ENCODE measurements at regions not wholly inside any gene's neighbourhood (a gene's known extent, or its start where the extent isn't known, plus 50 kb on each side); places are given as distances from the start of the nearest gene placed in this dataset.
"Not testable (repeated sequence)": the region's sequence is repeated elsewhere in the genome, so short reads cannot be mapped to it uniquely, and the experiment has no call there.

GRCh38 chr6:144506051-144506450 is 220.9 kb downstream of the UTRN start:
- not testable (repeated sequence) for DNase-seq (ENCODE audit: extremely low spot score, insufficient read length, low read depth); FAIRE-seq

DNA sequence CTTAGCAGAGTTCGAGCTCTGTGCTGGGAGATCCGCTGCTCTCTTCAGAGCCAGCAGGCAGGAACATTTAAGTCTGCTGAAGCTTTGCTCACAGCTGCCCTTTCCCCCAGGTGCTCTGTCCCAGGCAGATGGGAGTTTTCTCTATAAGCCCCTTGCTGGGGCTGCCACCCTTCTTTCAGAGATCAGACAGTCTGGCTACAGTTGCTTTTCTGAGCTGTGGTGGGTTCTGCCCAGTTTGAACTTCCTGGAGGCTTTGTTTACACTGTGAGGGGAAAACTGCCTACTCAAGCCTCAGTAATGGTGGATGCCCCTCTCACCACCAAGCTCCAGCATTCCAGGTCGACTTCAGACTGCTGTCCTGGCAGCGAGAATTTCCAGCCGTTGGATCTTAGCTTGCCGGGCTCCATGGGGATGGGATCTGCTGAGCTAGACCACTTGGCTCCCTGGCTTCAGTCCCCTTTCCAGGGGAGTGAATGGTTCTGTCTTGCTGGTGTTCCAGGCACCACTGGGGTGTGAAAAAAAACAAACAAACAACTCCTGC is 222.7 kb downstream of the UTRN start:
- not testable (repeated sequence) for DNase-seq (ENCODE audit: extremely low spot score, insufficient read length, low read depth); FAIRE-seq

DNA sequence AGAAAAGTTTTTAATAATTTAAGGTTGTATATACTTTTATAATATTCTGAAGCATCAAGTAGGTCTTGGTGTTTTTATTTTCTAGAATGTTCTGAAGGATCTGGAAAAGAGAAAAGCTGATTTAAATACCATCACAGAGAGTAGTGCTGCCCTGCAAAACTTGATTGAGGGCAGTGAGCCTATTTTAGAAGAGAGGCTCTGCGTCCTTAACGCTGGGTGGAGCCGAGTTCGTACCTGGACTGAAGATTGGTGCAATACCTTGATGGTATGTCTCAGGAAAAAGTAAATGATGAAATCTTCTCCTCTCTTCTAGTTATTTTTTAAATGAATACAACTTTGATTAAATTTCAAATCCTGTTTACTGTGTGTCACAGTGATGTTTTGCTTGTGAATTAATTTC is 225.7 kb downstream of the UTRN start:
- FAIRE-seq (no peak), DNase-seq (ENCODE audit: extremely low spot score, insufficient read length, low read depth) (no peak)

DNA sequence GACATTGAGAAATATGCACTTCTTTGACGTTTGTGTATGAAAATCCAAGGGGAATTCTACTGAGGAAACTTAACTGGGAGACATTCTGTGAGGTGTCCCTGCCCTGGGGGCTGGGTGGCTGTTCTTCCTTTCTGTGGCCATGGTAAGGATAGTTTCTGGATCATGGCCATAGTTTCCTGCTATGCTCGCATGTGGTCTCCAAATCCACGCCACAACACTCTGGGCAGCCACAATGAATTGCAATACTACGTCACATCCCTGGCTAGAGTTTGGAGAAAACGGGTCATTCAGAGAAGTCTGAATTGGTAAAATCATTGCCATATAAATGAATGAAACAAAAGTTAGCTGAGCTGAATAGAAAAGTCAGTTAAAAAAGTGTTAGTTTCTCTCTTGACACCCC is 230.6 kb downstream of the UTRN start:
- no peak for FAIRE-seq
- no peak for DNase-seq (ENCODE audit: extremely low spot score, insufficient read length, low read depth)

DNA sequence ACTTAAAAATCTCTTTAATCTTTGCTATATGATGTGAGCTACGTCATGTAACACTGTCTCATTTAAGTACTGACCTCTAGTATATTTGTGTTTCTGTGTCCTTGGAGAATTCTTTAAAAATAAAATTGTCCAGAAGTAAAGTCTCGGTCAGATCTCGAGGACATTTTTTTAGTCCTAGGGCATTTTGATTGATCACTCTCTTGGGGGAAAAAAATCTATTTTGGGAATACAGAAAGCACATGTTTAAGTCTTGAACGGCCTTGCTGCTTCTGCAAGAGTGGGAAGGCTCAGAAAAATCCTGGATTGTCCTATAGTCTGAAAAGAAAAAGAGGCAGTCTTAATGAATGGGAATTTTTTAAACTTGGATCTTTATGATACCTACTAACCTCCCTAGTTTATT is 234.3 kb downstream of the UTRN start:
- FAIRE-seq: no peak
- DNase-seq (ENCODE audit: extremely low spot score, insufficient read length, low read depth): no peak

GRCh38 chr6:144528743-144529425 is 243.7 kb downstream of the UTRN start:
- DNase-seq (ENCODE audit: extremely low spot score, insufficient read length, low read depth) (no peak), FAIRE-seq (no peak)

DNA sequence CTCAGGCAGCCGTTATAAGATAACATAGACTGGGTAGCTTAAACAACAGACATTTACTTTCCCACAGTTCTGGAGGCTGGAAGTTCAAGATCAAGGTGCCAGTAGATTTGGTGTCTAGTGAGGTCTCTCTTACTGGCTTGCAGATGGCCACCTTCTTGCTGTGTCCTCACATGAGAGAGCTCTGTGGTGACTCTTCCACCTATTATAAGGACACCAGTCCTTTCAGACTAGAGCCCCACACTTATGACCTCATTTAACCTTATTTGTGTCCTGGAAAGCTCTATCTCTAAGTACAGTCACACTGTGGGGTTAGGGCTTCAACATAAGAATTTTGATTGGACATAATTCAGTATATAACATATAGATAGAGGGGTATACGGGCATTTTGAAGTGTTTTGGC is 245.0 kb downstream of the UTRN start:
- FAIRE-seq: no peak

DNA sequence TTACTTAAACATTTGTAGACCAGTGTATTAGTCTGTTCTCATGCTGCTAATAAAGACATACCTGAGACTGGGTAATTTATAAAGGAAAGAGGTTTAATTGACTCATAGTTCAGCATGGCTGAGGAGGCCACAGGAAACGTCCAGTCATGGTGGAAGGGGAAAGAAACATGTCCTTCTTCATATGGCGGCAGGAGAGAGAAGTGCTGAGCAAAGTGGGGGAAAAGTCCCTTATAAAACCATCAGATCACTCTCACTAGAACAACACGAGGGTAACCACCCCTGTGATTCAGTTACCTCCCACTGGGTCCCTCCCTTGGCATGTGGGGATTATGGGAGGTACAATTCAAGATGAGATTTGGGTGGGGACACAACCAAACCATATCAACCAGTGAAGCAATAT is 247.1 kb downstream of the UTRN start:
- not testable (repeated sequence) for FAIRE-seq; DNase-seq (ENCODE audit: extremely low spot score, insufficient read length, low read depth)

More for the DNA sequence above, 245.0 kb downstream of the UTRN start:
- DNase-seq (ENCODE audit: extremely low spot score, insufficient read length, low read depth): no peak

- DNase-seq (ENCODE audit: extremely low spot score, insufficient read length, low read depth) (no peak), FAIRE-seq (no peak)
Observed at GRCh38 chr6:144534180-144534579, 249.0 kb downstream of the UTRN start.

GRCh38 chr6:144535630-144536029 is 250.5 kb downstream of the UTRN start:
- no peak for DNase-seq (ENCODE audit: extremely low spot score, insufficient read length, low read depth)
- no peak for FAIRE-seq

GRCh38 chr6:144536079-144536478 is 250.9 kb downstream of the UTRN start:
- no peak for FAIRE-seq
- DNase-seq (ENCODE audit: extremely low spot score, insufficient read length, low read depth): no peak

GRCh38 chr6:144543006-144543871 is 258.1 kb downstream of the UTRN start:
- DNase-seq (ENCODE audit: extremely low spot score, insufficient read length, low read depth): no peak
- no peak for FAIRE-seq

DNA sequence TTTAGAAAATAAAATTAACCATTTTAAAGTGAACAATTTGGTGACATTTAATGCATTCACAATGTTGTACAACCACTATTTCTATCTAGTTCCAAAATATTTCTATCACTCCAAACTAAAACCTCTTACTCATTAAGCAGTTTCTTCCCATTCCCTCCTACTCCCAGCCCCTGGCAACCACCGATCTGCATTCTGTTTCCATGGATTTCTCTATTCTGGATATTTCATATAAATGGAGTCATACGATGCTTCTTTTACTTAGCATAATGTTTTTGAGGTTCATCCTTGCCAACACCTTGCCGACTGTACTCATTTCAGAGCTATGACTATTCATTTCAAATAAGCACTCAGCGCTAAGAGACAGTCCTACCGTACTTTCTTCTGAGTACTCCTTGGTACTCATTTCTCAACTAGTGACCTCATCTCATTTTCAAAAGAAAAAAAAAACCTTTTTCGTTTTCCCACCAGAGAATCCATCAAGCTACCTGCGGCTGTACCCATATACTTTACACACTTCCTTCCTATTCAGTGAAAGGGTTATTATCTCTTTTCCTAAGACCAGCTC is 259.2 kb downstream of the UTRN start:
- no peak for FAIRE-seq
- DNase-seq (ENCODE audit: extremely low spot score, insufficient read length, low read depth): no peak

GRCh38 chr6:144546807-144547206 is 261.7 kb downstream of the UTRN start:
- DNase-seq (ENCODE audit: extremely low spot score, insufficient read length, low read depth) (no peak), FAIRE-seq (no peak)

DNA sequence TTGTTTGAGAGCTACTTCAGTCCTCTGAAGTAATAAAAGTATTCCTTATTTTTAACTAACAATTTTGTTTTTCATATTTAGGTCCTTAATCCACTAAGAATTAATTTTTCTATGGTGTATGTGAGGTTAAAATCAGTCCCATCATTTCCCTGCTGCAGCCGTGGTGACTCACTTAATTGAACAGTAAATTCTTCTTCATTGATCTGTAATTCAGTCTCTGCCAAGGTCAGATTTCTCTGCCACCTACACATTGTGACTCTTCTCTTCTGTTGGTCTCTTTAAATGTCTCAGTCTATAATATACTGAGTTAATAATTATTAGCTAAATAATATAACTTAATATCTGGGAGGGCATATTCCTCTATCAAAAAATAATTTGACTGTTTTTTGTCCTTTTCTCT is 262.3 kb downstream of the UTRN start:
- DNase-seq (ENCODE audit: extremely low spot score, insufficient read length, low read depth) (no peak), FAIRE-seq (no peak)

GRCh38 chr6:144548536-144548935 is 263.4 kb downstream of the UTRN start:
- DNase-seq (ENCODE audit: extremely low spot score, insufficient read length, low read depth) (no peak), FAIRE-seq (no peak)

- DNase-seq (ENCODE audit: extremely low spot score, insufficient read length, low read depth) (no peak), FAIRE-seq (no peak)
Observed at GRCh38 chr6:144549837-144550747, 265.0 kb downstream of the UTRN start.

GRCh38 chr6:144551339-144551738 is 266.2 kb downstream of the UTRN start:
- FAIRE-seq (no peak), DNase-seq (ENCODE audit: extremely low spot score, insufficient read length, low read depth) (no peak)

DNA sequence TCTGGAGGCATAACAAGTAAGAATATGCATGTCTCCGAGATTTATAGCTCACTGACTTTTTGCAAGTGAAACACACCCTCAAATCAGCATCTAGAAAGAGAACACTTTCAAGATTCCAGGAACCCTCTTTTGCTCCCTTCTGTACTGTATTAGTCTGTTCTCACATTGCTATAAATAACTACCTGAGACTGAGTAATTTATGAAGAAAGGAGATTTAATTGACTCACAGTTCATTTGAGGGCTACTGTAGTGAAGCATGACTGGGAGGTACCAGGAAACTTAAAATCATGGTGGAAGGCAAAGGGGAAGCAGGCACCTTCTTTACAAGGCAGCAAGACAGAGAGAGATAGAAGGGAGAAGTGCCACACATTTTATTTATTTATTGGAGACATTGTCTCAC is 269.9 kb downstream of the UTRN start:
- DNase-seq (ENCODE audit: extremely low spot score, insufficient read length, low read depth) (no peak), FAIRE-seq (no peak)
